ENCODE measurements at regions not wholly inside any gene's neighbourhood (a gene's known extent, or its start where the extent isn't known, plus 50 kb on each side); places are given as distances from the start of the nearest gene placed in this dataset.

- TF ChIP-seq, protein P1, sequence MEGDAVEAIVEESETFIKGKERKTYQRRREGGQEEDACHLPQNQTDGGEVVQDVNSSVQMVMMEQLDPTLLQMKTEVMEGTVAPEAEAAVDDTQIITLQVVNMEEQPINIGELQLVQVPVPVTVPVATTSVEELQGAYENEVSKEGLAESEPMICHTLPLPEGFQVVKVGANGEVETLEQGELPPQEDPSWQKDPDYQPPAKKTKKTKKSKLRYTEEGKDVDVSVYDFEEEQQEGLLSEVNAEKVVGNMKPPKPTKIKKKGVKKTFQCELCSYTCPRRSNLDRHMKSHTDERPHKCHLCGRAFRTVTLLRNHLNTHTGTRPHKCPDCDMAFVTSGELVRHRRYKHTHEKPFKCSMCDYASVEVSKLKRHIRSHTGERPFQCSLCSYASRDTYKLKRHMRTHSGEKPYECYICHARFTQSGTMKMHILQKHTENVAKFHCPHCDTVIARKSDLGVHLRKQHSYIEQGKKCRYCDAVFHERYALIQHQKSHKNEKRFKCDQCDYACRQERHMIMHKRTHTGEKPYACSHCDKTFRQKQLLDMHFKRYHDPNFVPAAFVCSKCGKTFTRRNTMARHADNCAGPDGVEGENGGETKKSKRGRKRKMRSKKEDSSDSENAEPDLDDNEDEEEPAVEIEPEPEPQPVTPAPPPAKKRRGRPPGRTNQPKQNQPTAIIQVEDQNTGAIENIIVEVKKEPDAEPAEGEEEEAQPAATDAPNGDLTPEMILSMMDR (IDR thresholded peaks at IDR 0.05): no peak
- TF ChIP-seq EP300 (IDR thresholded peaks at IDR 0.05): no peak
- TF ChIP-seq POLR2A (IDR thresholded peaks at IDR 0.05): no peak
These were observed 80.3 kb upstream of the KCNMB2 start for GRCh38 chr3:178455946-178456345.

Measured in ovary (tissue), 3 donors.